ENCODE measurements at regions not wholly inside any gene's neighbourhood (a gene's known extent, or its start where the extent isn't known, plus 50 kb on each side); places are given as distances from the start of the nearest gene placed in this dataset.
A peak's percentile ranks its signal among the peaks of the same experiment; 100 is the strongest.

DNA sequence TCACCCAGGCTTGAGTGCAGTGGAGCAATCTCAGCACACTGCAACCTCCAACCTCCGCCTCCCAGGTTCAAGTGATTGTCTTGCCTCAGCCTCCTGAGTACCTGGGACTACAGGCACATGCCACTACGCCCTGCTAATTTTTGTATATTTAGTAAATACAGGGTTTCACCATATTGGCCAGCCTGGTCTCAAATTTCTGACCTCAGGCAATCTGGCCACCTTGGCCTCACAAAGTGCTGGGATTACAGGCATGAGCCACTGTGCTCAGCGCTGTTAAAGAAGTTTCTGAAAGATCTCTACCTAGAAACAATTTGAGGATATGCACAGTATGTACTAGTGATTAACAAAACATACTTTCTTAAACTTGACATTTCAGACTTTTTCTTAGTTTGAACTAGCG, 182.6 kb upstream of the ESRRG start:
- DNase-seq, result no peak
- in situ Hi-C loops (cut with HindIII; ENCODE audit: low pct_ligation_motif_present, low sequenced_read_pairs), result no loop called here
- Histone ChIP-seq H3K27me3 (replicated peaks) (no peaks in the 10 kb centered on the region), H3K4me3 (ENCODE audit: low read depth, low read length) (no peak overlapping the region), H3K36me3 (replicated peaks) (no peaks in the 10 kb centered on the region), H3K27ac (no peak overlapping the region)
- TF ChIP-seq, protein P1, sequence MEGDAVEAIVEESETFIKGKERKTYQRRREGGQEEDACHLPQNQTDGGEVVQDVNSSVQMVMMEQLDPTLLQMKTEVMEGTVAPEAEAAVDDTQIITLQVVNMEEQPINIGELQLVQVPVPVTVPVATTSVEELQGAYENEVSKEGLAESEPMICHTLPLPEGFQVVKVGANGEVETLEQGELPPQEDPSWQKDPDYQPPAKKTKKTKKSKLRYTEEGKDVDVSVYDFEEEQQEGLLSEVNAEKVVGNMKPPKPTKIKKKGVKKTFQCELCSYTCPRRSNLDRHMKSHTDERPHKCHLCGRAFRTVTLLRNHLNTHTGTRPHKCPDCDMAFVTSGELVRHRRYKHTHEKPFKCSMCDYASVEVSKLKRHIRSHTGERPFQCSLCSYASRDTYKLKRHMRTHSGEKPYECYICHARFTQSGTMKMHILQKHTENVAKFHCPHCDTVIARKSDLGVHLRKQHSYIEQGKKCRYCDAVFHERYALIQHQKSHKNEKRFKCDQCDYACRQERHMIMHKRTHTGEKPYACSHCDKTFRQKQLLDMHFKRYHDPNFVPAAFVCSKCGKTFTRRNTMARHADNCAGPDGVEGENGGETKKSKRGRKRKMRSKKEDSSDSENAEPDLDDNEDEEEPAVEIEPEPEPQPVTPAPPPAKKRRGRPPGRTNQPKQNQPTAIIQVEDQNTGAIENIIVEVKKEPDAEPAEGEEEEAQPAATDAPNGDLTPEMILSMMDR (IDR thresholded peaks at IDR 0.05; ENCODE audit: low read depth, low read length, missing control alignments), result no peak

DNA sequence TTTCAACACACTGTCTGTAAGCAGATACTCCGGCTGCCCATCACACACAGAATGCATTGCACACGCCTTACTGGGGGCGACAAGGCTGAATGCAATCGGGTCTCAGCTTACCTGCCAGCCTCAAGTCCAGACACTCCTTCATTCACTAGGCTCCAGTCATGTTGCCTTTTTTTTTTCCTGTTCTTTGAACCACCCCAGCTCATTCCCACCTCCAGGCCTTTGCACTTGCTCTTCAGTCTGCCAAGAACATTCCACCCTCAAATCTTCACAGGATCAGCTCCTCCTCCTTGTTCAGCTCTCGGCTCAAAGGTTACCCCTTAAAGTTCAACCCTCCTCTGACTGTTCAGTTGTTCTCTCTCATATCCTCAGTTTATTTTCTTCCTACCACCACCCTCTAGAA, 181.9 kb upstream of the ESRRG start:
- TF ChIP-seq, protein P1 (IDR thresholded peaks at IDR 0.05; ENCODE audit: low read depth, low read length, missing control alignments), result no peak
- in situ Hi-C loops (cut with HindIII; ENCODE audit: low pct_ligation_motif_present, low sequenced_read_pairs), result no loop called here
- no peak for DNase-seq
- Histone ChIP-seq H3K27me3 (replicated peaks) (no peaks in the 10 kb centered on the region), H3K36me3 (replicated peaks) (no peaks in the 10 kb centered on the region), H3K27ac (no peak overlapping the region), H3K4me3 (ENCODE audit: low read depth, low read length) (no peak overlapping the region)

DNA sequence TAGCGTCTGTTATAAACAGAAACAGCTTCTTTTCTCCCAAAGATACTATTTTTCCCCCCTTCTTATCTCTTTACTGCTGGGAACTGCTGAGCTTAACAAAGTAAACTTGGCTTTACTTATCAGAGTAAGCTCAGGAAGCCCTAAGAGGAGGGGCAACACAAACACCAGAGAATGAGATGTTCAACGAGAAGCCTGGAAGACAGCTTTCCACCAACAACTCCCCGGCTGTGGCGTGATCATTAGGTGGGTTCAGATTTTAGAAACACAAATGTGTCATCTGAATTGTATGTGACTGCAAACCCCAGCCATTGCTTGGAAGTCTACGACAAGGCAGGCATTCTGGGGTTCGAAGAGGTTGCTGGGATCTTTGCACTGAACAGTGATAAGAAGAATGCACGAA, 181.2 kb upstream of the ESRRG start:
- Histone ChIP-seq H3K4me3 (ENCODE audit: low read depth, low read length) (no peak overlapping the region), H3K27ac (no peak overlapping the region), H3K27me3 (replicated peaks) (no peaks in the 10 kb centered on the region), H3K36me3 (replicated peaks) (no peaks in the 10 kb centered on the region)
- TF ChIP-seq, protein P1 (IDR thresholded peaks at IDR 0.05; ENCODE audit: low read depth, low read length, missing control alignments), result no peak
- in situ Hi-C loops (cut with HindIII; ENCODE audit: low pct_ligation_motif_present, low sequenced_read_pairs), result no loop called here
- no peak for DNase-seq

DNA sequence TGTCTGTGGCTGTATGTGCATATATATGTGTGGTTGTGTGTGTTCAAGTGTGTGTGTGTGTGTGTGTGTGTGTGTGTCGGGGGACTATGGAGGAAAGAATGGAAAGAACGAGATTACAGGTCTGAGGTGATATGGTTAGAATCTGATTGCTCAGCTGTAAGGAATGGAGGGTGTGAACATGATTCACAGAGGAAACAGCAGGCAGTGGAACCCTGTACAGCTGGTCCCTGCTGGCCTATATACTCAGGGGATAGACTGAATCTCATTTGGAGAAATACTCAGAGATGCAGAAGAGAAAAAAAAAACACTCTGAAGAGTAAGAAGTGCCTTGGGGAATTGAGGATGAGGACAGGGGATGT, 180.1 kb upstream of the ESRRG start:
- Histone ChIP-seq H3K27ac (no peak overlapping the region), H3K27me3 (replicated peaks) (no peaks in the 10 kb centered on the region), H3K36me3 (replicated peaks) (no peaks in the 10 kb centered on the region), H3K4me3 (ENCODE audit: low read depth, low read length) (no peak overlapping the region)
- in situ Hi-C loops (cut with HindIII; ENCODE audit: low pct_ligation_motif_present, low sequenced_read_pairs), result no loop called here
- TF ChIP-seq, protein P1 (IDR thresholded peaks at IDR 0.05; ENCODE audit: low read depth, low read length, missing control alignments), result no peak
- peak; percentile 33 for DNase-seq

DNA sequence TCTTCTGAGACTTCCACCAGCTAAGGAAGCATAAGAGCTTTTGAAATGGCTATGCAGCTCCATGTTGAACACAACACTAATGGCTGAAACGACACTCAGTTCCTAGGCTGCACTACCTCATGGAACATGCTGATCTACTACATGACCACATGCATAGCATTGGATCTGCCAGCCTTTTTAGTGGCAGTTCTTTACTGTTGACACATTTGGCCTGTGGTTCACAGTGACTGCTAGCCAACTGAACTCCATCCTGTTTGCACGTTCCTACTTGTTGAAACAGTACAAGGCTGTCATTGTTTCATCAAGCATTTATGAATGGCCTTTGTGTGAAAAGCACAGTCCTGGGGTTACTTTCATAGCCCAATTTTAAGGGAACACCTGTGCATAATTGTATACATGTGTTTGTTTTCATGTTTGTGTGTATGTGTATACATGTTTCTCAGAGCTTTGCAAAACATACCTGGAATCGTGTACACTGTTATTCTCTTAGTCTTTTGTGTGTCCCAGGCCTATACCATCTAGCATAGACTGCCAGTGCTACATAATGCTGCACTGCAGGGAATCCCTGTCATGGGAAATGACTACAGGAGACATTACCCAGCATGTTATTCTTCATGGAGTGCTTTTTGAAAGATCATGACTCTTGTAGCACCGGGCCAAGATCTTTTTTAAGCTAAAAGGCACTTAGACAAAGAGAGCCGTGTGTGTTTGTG, 179.6 kb upstream of the ESRRG start:
- TF ChIP-seq, protein P1 (IDR thresholded peaks at IDR 0.05; ENCODE audit: low read depth, low read length, missing control alignments), result no peak
- no peak for DNase-seq
- H3K36me3 ChIP-seq (replicated peaks), result no peaks in the 10 kb centered on the region
- H3K27me3 ChIP-seq (replicated peaks), result no peaks in the 10 kb centered on the region
- H3K4me3 ChIP-seq (ENCODE audit: low read depth, low read length), result no peak overlapping the region
- H3K27ac ChIP-seq, result no peak overlapping the region
- in situ Hi-C loops (cut with HindIII; ENCODE audit: low pct_ligation_motif_present, low sequenced_read_pairs), result no loop called here

DNA sequence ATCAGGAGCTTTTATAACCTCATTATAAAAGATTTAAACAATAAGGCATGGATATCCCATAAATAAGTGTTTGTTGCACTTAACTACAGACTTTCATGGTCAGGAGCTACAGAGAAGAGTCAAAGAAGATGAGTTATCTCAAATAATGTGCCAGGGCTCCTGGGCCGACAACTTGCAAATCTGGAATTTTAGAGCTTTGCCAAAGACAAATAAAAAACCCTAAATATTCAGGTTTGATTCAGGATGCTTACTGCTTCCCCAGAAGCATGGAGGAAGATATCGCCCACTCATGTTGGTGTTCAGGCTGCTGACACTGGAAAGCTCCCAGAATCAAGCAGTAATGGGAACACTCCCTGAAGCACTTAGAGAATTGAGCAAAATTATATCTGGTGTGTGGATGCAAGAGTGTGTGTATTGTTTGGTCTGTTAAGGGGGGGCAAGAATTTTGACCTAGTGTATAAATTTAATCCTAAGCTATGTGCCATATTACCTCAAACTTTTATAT, 176.9 kb upstream of the ESRRG start:
- Histone ChIP-seq H3K4me3 (ENCODE audit: low read depth, low read length) (no peak overlapping the region), H3K27ac (no peak overlapping the region), H3K27me3 (replicated peaks) (no peaks in the 10 kb centered on the region), H3K36me3 (replicated peaks) (no peaks in the 10 kb centered on the region)
- in situ Hi-C loops (cut with HindIII; ENCODE audit: low pct_ligation_motif_present, low sequenced_read_pairs), result no loop called here
- TF ChIP-seq, protein P1 (IDR thresholded peaks at IDR 0.05; ENCODE audit: low read depth, low read length, missing control alignments), result no peak
- no peak for DNase-seq
